Right ventricle myocardium inferior (tissue), 1 donor: ENCODE measurements at regions not wholly inside any gene's neighbourhood (a gene's known extent, or its start where the extent isn't known, plus 50 kb on each side); places are given as distances from the start of the nearest gene placed in this dataset.

Experiments
- ATAC-seq: fragments of 200-7000 bp; cut with Tn5 transposase; one replicate; pipeline ENCODE4 v1.9.1; 2020; ENCODE audit warnings: mild to moderate bottlenecking, moderate library complexity
- DNase-seq: peaks from one replicate; pipeline ENCODE4 v3.0.0; 2021; ENCODE audit errors: missing footprints
- intact Hi-C: fragments of 100-400 bp; cut with DNase I; formaldehyde crosslinking; loops from one replicate; pipeline ENCODE4 v1.11.0; 2022
- donor health status: DM: no; HTN: yes; CAD: no; lungs with severe emphysema.

DNA sequence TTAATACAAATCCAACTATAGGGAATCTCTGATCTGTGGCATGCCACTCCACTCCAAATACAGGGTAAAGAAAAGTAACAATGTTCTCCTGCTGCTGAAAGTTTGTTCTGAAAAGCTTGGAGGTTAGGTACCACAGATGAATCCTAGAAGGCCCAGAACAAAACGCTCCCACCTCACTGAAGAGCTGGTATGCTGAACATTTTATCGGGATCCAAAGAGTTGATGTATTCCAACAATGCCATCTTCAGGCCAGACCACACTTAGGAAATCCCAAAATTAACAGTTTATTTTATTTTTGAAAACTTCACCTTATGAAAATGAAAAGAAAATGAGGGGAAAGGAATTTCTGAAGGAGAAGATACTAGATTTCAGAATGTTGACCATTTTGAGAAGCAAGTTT, 145.1 kb upstream of the CDH19 start:
- DNase-seq (no peak), ATAC-seq (peak; percentile 60)
- intact Hi-C loops: no loop called here

DNA sequence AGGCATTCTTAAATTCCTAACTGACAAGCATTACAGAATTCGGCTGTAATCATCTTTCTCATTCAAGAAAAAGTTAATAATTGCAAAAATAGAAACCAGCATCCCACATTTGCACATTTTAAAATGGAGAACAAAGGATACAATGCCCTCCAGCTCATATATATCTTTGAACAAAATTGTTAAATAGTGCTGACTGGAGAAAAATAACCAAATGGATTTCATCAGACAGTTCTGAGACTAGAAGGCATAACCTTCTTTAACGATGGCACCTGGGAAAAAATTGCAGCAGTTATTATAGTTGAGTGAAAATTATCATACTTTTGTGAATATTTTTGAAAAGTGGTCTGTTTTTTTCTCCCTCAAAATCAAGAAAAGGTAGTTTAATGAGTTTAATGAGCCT, 138.9 kb upstream of the CDH19 start:
- intact Hi-C loops: no loop called here
- no peak for ATAC-seq

DNA sequence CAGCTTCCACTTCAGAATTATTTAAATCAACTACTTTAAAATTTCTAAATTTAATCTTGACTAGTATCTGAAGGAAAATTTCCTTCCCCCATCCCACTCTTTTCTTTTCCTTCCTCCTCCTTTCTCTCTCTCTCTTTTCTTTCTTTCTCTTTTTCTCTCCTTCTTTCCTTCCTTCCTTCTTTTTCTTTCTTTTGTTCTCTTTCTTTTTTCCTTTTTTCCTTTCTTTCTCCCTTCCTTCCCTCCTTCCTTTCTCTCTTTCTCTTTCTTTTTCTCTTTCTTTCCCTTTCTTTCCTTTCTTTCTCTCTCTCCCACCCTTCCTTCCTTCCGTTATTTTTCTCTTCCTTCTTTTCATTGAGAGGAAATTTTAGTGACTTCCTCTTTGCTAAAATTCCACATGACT, 132.0 kb upstream of the CDH19 start:
- intact Hi-C loops: no loop called here
- DNase-seq (no peak), ATAC-seq (no peak)

More for the DNA sequence above, 138.9 kb upstream of the CDH19 start:
- no peak for DNase-seq

DNA sequence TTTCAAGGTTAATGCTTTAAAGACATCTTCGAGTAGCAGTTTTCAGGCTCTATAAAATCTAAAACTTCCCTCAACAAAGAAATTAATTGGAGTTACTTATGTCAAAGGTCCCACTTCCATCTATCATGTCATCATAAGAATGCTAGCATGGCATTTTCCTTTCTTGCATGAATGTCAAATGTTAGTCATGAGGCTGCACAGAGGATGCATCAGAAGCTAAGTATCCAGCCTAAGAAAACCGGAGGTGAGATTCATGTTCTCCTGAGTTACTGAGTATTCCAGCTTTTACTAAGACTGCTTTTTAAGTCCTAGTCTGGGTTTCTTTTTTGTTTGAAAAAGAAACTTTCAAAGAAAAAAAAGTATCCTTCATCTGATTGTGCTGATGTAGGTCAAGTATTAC, 130.6 kb upstream of the CDH19 start:
- no peak for DNase-seq
- no peak for ATAC-seq
- intact Hi-C loops: no loop called here

DNA sequence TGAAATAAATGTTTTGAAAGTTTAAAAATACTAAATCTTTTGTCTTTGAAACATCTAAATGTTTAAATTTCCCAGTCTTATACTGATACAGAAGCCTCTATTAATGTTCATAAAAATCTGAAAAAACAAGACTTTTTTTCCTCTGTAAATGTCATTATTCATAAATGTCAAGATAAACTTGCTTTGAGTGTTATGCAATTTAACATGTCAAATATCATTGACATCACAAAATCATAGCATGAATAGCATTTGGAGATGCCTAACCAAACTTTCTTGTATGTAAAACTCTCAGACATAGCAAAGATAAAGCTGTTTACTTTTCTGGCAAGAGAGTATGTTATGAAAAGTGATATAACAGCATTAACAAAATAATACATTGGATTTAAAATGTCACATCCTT, 128.0 kb upstream of the CDH19 start:
- no peak for ATAC-seq
- DNase-seq: no peak
- intact Hi-C loops: no loop called here

DNA sequence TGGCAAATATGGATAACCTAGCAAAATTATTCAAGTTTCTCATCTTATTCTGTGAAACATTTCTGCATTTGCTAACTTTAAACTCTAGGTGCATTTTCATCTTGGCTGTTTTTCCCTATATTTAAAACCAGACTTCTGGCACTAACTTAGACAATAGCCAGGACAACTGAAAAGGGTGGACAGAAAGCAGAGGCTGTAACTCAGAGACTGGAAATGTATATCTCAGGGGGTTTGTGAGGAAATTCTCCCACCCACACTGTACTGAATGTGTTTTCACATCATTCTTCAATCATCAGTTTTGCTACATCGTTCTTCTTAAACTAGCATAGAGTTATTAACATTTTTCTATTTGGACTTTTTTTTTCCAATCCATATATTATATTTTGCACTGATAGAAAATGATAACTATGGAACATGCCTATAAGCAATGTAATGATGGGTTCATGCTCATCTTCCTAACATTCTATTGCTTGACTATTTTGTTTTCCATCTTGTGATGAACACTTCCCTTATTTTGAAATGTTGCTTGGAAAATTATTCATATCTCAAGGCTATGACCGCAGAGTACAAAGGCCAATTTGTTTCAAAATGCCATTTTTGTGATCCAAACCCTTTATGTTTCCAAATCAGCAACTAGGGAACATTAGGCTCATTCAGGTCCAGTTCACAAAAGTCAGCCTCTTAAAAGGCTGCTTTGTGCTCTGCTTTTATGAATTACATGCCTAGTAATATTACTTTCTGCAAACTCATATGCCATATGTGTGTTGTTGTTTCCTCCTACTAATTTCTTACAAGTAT, 125.8 kb upstream of the CDH19 start:
- intact Hi-C loops: loop anchor here (5.0 to 10.0 kb wide), 2 partner anchors 47 to 125 kb away; partner anchors contain the start of gene CDH19
- DNase-seq: no peak
- ATAC-seq: peak; percentile 91

DNA sequence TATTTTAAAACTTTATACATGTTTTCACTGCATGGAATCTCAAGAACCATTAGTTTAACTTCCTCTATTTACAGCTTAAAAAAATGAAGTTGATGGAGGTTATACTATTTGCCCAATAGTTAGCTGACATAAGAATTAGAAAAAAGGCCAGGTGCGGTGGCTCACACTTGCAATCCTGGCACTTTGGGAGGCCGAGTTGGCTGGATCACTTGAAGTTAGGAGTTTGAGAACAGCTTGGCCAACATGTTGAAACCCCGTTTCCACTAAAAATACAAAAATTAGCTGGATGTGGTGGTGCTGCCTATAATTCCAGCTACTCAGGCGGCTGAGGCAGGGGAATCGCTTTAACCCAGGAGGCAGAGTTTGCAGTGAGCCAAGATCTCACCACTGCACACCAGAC, 125.1 kb upstream of the CDH19 start:
- intact Hi-C loops: loop anchor here (5.0 to 10.0 kb wide), 2 partner anchors 47 to 124 kb away; partner anchors contain the start of gene CDH19
- ATAC-seq (peak; percentile 27), DNase-seq (peak; percentile 62)

DNA sequence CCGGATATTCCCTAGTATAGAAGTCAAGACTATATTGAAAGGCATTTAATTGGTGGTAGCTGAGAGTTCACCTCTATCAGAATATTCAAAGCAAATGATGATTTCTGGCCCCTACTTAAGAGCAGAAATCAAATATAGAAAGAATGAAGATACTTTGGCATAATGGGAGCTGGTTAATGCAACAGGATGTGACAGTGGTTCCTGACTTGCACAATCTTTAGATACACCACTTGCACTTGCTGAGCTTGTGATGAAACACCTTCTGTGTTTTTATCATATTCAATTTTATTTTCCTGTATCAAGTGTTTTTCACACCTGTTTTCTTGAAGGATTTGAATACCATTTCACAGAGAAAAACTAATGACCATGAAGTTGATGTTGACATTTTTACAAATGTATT, 124.1 kb upstream of the CDH19 start:
- intact Hi-C loops: loop anchor here (5.0 to 10.0 kb wide), 2 partner anchors 46 to 123 kb away; partner anchors contain the start of gene CDH19
- ATAC-seq: no peak
- no peak for DNase-seq

DNA sequence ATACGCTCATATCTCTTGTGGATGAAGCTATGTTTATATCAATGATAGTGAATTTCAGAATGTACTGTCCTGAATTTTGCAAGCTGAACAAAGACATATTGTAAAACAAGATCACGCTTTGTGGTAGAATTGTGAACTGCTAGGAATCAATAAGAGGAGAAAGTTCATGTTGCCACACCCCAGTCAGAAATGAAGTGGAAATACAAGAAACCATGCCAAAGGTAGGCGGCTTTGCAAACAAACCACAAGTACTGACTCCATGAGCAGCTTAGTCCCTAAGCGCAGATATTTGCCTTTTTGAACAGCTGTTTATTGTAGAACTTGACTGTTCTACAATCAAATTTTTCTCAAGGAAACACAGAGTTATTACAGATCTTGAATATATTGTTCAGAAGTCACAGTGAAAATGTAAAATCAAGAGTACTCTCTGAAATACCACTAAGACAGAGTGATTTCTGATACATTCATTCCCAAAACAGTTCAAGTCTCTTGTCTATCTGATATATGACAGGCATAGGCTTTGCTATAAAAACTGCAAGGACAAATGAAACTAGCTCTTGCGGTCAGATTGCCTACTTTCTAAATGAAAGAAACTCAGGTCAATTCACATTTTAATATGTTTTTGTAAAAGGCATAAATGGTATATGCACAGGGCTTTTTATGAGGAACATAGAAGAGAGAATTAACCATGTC, 120.9 kb upstream of the CDH19 start:
- peak; percentile 89 for ATAC-seq
- intact Hi-C loops: loop anchor here (5.0 to 10.0 kb wide), 2 partner anchors 43 to 120 kb away; partner anchors contain the start of gene CDH19
- no peak for DNase-seq

DNA sequence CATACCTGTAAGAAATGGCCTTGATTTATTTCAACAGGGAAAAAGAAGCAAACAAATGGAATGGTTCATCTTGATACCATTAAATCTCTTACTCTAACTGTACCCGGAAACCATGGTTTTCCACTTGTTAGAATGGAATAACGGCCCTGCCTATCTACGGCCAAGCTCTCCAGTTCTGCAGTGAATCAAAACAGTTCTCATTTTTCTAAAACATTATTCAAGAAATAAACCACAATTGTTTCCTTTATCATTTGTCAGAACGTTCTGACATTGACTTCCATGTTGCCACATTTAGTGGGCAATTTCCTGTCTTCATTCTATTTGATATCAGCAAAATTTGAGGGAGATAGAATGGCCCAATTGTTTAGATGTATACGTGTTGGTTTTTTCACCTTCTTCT, 118.8 kb upstream of the CDH19 start:
- DNase-seq (no peak), ATAC-seq (no peak)
- intact Hi-C loops: loop anchor here (10.0 kb wide), 1 partner anchor 118 kb away; the partner anchor contains the start of gene CDH19

DNA sequence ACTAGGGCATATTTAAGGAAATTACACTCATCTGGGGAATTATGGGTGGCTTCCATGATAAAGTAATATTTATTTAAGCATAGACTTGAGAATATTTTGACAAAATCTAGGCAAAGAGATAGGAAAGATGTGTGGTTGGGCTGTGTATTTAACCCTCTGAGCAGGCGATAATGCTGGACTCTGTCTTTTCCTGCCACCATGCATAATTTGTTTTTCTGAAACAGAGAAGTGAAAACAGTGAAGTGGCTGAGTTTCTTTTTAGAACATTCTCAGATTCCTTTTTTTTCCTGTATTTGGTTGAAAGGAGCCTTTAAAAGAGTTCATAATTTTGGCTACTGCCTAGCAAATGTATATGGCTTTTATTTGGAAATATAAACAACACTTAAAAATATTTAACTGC, 104.8 kb upstream of the CDH19 start:
- ATAC-seq (no peak), DNase-seq (no peak)
- intact Hi-C loops: no loop called here

DNA sequence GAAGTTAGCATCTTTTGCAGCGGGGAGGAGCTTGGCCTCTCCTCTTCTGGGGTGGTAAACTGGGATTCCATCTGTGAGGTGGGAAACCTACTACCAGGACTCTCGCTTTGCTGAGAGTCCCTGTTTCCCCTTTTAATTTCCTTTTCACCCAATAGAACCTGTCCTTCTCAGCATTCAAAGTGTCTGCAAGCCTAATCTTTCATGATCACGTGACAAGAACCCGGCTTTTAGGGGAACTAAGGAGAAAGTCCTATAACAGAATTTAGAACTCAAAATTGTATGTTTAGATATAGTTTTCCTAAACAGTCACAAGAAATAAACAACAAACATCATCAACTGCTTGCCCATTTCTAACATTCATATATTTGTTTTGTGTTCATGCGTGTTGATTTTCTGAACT, 103.6 kb upstream of the CDH19 start:
- no peak for DNase-seq
- no peak for ATAC-seq
- intact Hi-C loops: no loop called here

DNA sequence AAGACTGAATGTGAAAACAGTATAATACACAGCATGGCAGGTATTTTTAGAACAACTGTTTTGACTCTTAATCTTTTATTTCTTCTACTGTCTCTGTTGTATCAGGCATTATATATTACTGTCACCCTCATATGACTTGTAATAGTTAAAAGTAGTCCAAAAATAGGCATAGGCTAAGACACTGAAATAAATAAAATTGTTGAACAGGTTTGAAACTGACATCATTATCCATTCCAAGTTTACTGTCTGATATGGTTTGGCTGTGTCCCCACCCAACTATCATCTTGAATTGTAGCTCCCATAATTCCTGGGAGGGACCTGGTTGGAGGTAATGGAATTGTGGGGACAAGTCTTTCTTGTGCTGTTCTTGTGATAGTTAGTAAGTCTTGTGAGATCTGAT, 91.4 kb upstream of the CDH19 start:
- intact Hi-C loops: no loop called here
- DNase-seq (no peak), ATAC-seq (no peak)

DNA sequence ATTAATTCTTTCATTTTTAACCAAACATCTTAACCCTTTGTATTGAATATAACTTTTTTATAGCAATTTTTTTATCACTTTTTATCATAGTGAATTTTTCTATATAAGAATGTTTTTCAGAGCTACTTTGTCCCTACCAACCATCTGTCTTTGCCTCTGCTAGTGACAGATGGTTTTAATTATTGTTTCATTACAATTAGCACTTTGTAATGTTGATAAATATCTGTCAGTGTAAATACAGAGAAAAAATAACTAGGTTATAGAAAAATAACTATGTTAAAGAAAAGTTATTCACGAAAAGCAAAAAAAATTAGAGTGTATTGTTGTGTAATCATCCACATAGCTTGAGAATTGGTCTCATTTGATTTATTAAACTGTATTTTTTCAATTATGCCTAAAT, 91.0 kb upstream of the CDH19 start:
- DNase-seq: no peak
- ATAC-seq: no peak
- intact Hi-C loops: no loop called here

DNA sequence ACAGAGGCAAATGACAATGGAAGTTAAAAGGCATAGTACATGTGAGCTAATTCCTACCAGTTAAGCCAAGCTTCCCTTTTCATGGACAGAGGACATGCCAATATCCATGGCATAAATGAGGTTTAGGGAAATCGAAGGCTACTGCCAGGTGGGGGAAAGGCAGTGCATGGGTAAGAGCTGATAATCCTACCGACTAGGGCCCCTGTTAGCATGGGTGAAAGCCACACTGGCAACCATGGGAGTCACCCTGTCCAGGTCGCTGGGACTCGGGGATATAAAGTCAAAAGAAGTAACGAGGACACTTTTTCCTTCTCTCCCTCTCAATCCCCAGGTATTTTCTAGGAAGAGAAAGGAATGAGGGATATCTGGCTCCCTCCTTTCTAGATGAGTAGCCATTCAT, 83.7 kb upstream of the CDH19 start:
- no peak for ATAC-seq
- intact Hi-C loops: no loop called here
- no peak for DNase-seq

DNA sequence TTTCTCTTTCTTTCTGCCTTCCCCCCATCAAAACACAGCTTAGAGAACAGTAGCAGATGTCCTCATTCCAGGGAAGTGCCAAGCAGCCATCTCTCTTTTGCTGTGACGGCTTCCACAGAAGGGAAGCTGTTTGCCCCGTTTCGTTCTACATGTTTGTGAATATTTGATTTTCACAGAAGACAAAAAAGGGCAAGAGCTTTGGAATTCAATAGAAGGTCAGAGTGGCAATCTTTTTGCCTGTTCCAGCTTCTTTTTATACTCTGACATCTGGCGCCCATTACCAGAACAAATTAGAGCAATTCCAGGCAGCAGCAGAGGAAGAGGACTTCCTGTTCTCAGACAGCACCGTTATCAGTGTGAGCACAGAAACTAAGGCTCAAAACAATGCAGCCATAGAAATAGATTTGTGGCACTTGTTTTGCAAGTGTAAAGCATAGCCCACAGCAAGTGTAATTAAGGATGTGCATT, 79.0 kb upstream of the CDH19 start:
- ATAC-seq (peak; percentile 93), DNase-seq (no peak)
- intact Hi-C loops: loop anchor here (5.0 kb wide), 1 partner anchor 44 kb away; no protein-coding TSS in a partner anchor

DNA sequence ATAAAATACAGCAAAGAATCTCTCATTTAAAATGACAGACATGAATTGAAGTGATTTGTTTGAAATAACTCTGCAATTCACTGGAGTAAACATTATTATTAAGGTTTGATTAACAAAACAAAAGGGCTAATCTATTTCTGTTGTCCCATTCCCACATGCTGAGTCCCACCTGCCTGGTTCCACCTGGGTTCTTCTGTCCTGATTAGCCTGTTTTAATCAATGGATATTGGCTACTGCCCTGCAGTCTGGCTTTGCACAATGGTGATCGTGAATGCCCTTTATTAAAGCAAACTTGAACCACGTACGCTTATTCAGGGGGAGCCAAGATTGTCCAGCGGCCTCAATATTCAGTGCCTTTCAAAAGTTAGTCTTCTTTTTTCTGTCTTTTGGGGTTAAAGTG, 72.8 kb upstream of the CDH19 start:
- DNase-seq: no peak
- ATAC-seq: no peak
- intact Hi-C loops: no loop called here

DNA sequence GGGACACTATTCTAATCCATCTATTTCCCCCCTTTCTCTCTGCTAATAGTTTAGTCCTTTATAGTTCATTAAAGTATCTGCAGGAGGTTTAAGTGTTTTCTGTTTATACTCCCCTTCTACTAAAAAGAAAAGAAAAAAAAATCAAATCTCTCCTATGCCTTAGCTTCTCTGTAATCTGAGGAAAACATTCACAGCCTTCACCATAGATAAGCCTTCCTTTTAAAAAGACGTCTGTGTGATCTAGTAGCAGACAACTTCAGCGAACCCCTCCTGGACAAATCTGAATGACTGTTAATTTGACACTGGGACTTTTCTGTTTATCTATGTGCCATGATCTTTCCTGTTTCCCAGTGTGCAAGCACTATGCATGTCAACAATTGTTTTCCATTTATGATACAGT, 70.4 kb upstream of the CDH19 start:
- no peak for ATAC-seq
- intact Hi-C loops: no loop called here

DNA sequence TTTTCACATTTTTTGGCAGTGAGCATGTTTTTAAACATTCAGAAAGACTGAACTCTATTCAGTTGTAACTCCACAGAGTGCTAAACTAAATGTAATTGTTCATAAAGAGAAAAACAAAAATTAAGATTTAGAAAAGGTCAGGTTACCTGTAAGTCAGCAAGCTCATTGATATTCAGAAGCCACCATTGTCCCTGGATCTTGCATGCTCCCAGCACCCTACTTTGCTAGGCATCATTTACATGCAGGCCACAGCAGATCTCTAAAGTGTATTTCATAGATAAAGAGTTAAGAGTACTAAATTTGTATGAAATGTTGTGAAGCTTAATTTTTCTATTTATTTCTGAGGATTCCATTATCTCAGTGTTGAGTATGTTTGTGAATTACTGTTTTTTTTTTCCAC, 64.8 kb upstream of the CDH19 start:
- ATAC-seq: no peak
- intact Hi-C loops: no loop called here
- no peak for DNase-seq

More for the DNA sequence above, 70.4 kb upstream of the CDH19 start:
- DNase-seq: no peak

DNA sequence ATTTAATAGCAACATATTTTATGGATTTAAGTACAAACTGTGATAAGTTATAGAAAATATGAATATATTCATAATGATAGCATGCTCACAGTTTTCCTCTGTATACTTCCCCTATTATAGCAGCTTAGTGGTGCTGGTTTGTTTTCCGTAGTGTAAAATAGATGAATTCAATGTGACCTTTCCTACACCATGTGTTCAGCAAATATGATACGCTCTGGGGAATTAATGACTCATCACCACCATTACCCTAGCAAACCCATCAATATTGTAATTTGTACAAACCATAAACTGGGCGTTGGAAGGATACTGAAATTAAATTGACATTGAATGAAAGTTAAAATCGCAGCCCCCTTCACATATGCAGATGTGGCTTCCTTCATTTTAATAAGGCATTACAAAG, 58.7 kb upstream of the CDH19 start:
- DNase-seq (no peak), ATAC-seq (no peak)
- intact Hi-C loops: no loop called here
